ENCODE measurements at regions not wholly inside any gene's neighbourhood (a gene's known extent, or its start where the extent isn't known, plus 50 kb on each side); places are given as distances from the start of the nearest gene placed in this dataset.
"Not testable (repeated sequence)": the region's sequence is repeated elsewhere in the genome, so short reads cannot be mapped to it uniquely, and the experiment has no call there.

GRCh38 chr5:112563169-112563826, 144.2 kb upstream of the EPB41L4A start:
- intact Hi-C loops (cut with DNase I) = no loop called here
- DNase-seq = no peak

- intact Hi-C loops (cut with DNase I) = no loop called here
- no peak for DNase-seq
These were observed 147.2 kb upstream of the EPB41L4A start for GRCh38 chr5:112566251-112566650.

GRCh38 chr5:112569596-112569995, 150.5 kb upstream of the EPB41L4A start:
- intact Hi-C loops (cut with DNase I) = no loop called here

GRCh38 chr5:112570708-112571444, 151.8 kb upstream of the EPB41L4A start:
- intact Hi-C loops (cut with DNase I) = no loop called here
- no peak for DNase-seq

More at GRCh38 chr5:112569596-112569995, 150.5 kb upstream of the EPB41L4A start:
- DNase-seq = no peak

- intact Hi-C loops (cut with DNase I) = no loop called here
These were observed 154.4 kb upstream of the EPB41L4A start for GRCh38 chr5:112573441-112573840.

GRCh38 chr5:112574536-112574935, 155.5 kb upstream of the EPB41L4A start:
- intact Hi-C loops (cut with DNase I) = no loop called here
- DNase-seq = no peak

More at GRCh38 chr5:112573441-112573840, 154.4 kb upstream of the EPB41L4A start:
- DNase-seq = no peak

GRCh38 chr5:112576298-112576925, 157.3 kb upstream of the EPB41L4A start:
- intact Hi-C loops (cut with DNase I) = no loop called here
- DNase-seq = peak in 2 of 10 donors; percentile 41 to 68

GRCh38 chr5:112579599-112580170, 158.0 kb upstream of the APC start:
- DNase-seq = no peak
- intact Hi-C loops (cut with DNase I) = no loop called here

GRCh38 chr5:112581811-112582320, 155.8 kb upstream of the APC start:
- DNase-seq = no peak
- intact Hi-C loops (cut with DNase I) = no loop called here

- DNase-seq = no peak
- intact Hi-C loops (cut with DNase I) = no loop called here
These were observed 154.5 kb upstream of the APC start for GRCh38 chr5:112583166-112583565.

GRCh38 chr5:112584781-112585180, 152.9 kb upstream of the APC start:
- intact Hi-C loops (cut with DNase I) = no loop called here
- no peak for DNase-seq

- DNase-seq = no peak
- intact Hi-C loops (cut with DNase I) = no loop called here
These were observed 151.1 kb upstream of the APC start for GRCh38 chr5:112586596-112587062.

- DNase-seq; intact Hi-C loops (cut with DNase I): not testable (repeated sequence)
These were observed 146.8 kb upstream of the APC start for GRCh38 chr5:112590858-112591257.

- intact Hi-C loops (cut with DNase I) = no loop called here
- peak; percentile 20 to 90 (median 46) for DNase-seq
These were observed 143.4 kb upstream of the APC start for GRCh38 chr5:112594095-112594850.

GRCh38 chr5:112594941-112595340, 142.7 kb upstream of the APC start:
- intact Hi-C loops (cut with DNase I) = no loop called here
- no peak for DNase-seq

GRCh38 chr5:112597831-112598230, 139.9 kb upstream of the APC start:
- no peak for DNase-seq
- intact Hi-C loops (cut with DNase I) = no loop called here

- intact Hi-C loops (cut with DNase I); DNase-seq: not testable (repeated sequence)
These were observed 137.2 kb upstream of the APC start for GRCh38 chr5:112600510-112600909.

GRCh38 chr5:112604732-112605630, 132.7 kb upstream of the APC start:
- DNase-seq = peak in 1 of 10 donors; percentile 45
- intact Hi-C loops (cut with DNase I) = loop anchor here (5.0 kb wide), 1 partner anchor 53 kb away; no protein-coding TSS in a partner anchor

GRCh38 chr5:112608975-112609374, 128.7 kb upstream of the APC start:
- no peak for DNase-seq
- intact Hi-C loops (cut with DNase I) = loop anchor here (5.0 kb wide), 1 partner anchor 57 kb away; no protein-coding TSS in a partner anchor

Data from posterior cingulate gyrus (tissue), 11 donors.